PC-3 (cell line): ENCODE measurements at regions not wholly inside any gene's neighbourhood (a gene's known extent, or its start where the extent isn't known, plus 50 kb on each side); places are given as distances from the start of the nearest gene placed in this dataset.

Experiments
- ATAC-seq: fragments of 200-7000 bp; cut with Tn5 transposase; 2 replicates; pipeline ENCODE4 v1.9.1; 2020; ENCODE audit warnings: mild to moderate bottlenecking, moderate library complexity
- BruUV-seq: library from RNA; stranded (reverse); fragments of 400-500 nt; replicated peaks from 2 replicates; lab custom pipeline; 2021; lab: Mats Ljungman, UMichigan
- CTCF ChIA-PET: fragments of 300-600 bp; sonication (Branson Sonifier 250); formaldehyde crosslinking; loops from one replicate; lab custom pipeline; 2022; ENCODE audit warnings: antibody characterized with exemption; lab: Charles Lee
- POLR2A ChIA-PET: fragments of 300-600 bp; sonication (Branson Sonifier 250); formaldehyde crosslinking; loops from one replicate; lab custom pipeline; 2022; ENCODE audit warnings: antibody characterized with exemption; ENCODE audit not compliant: unreplicated experiment; lab: Charles Lee
- DNase-seq: peaks from one replicate; pipeline ENCODE4 v3.0.0-alpha.2; 2015
- H2AFZ ChIP-seq: fragments of 300-600 bp; sonication (generic); 2 replicates; pipeline ENCODE4 v1.6.0; 2016; ENCODE audit warnings: antibody characterized with exemption, low read length
- H3F3A ChIP-seq: fragments of 300-600 bp; sonication (generic); one replicate; pipeline ENCODE4 v1.6.0; 2017; ENCODE audit warnings: antibody characterized with exemption, low read length, control low read depth, mild to moderate bottlenecking; ENCODE audit not compliant: unreplicated experiment
- H3K27ac ChIP-seq: fragments of 300-600 bp; sonication (generic); 2 replicates; pipeline ENCODE4 v1.5.1; 2016; ENCODE audit warnings: mild to moderate bottlenecking, low read length
- H3K27me3 ChIP-seq: fragments of 300-600 bp; sonication (generic); 2 replicates; pipeline ENCODE4 v1.6.1; 2016; ENCODE audit warnings: low read length, mixed read lengths
- H3K36me3 ChIP-seq: fragments of 300-600 bp; sonication (generic); 2 replicates; pipeline ENCODE4 v1.6.1; 2016; ENCODE audit warnings: low read depth, mixed run types, low read length, mixed read lengths
- H3K4me1 ChIP-seq: fragments of 300-600 bp; sonication (generic); 2 replicates; pipeline ENCODE4 v1.5.1; 2016; ENCODE audit warnings: low read length; ENCODE audit not compliant: insufficient read depth
- H3K4me2 ChIP-seq: fragments of 300-600 bp; sonication (generic); 2 replicates; pipeline ENCODE4 v1.6.0; 2016; ENCODE audit warnings: low read length
- H3K4me3 ChIP-seq: fragments of 300-600 bp; sonication (generic); 2 replicates; pipeline ENCODE4 v1.5.1; 2016; ENCODE audit warnings: mild to moderate bottlenecking, low read length, mixed read lengths
- H3K79me2 ChIP-seq: fragments of 300-600 bp; sonication (generic); 2 replicates; pipeline ENCODE4 v1.6.1; 2017; ENCODE audit warnings: low read length, mixed read lengths
- H3K9ac ChIP-seq: fragments of 300-600 bp; sonication (generic); 2 replicates; pipeline ENCODE4 v1.6.0; 2016; ENCODE audit warnings: mild to moderate bottlenecking, low read length
- H3K9me2 ChIP-seq: fragments of 300-600 bp; sonication (generic); replicated peaks from 2 replicates; pipeline ENCODE4 v1.6.1; 2016; ENCODE audit warnings: mixed run types, low read length, mixed read lengths
- H3K9me3 ChIP-seq: fragments of 300-600 bp; sonication (generic); 2 replicates; pipeline ENCODE4 v1.6.1; 2016; ENCODE audit warnings: low read length, mixed read lengths
- H4K20me1 ChIP-seq: fragments of 300-600 bp; sonication (generic); 2 replicates; pipeline ENCODE4 v1.6.1; 2016; ENCODE audit warnings: low read length, mixed read lengths
- CTCF ChIP-seq: fragments of 300-600 bp; sonication (generic); conservative IDR thresholded peaks from 2 replicates; pipeline ENCODE4 v1.5.1; 2017; ENCODE audit warnings: antibody characterized with exemption, low read depth, mild to moderate bottlenecking, low read length
- EZH2 ChIP-seq: fragments of 300-600 bp; sonication (generic); IDR thresholded peaks from one replicate; pipeline ENCODE4 v1.6.1; 2017; ENCODE audit warnings: antibody characterized with exemption, mild to moderate bottlenecking, low read length; ENCODE audit not compliant: unreplicated experiment
- EZH2phosphoT487 ChIP-seq: fragments of 300-600 bp; sonication (generic); IDR thresholded peaks from 2 replicates; pipeline ENCODE4 v1.6.1; 2018; ENCODE audit warnings: mild to moderate bottlenecking, antibody characterized with exemption, low read length, borderline replicate concordance
- intact Hi-C: fragments of 100-400 bp; cut with micrococcal nuclease; formaldehyde crosslinking; loops from 2 replicates; pipeline ENCODE4 v1.9.0; 2023

- Histone ChIP-seq H3K9me2 (no peaks in the 10 kb centered on the region), H3K79me2 (no peaks in the 10 kb centered on the region), H3K36me3 (no peaks in the 10 kb centered on the region), H3K4me3 (no peak overlapping the region), H4K20me1 (no peaks in the 10 kb centered on the region), H2AFZ (no peak overlapping the region), H3K27ac (no peak overlapping the region), H3K9ac (no peak overlapping the region), H3K27me3 (no peaks in the 10 kb centered on the region), H3K9me3 (no peaks in the 10 kb centered on the region), H3K4me1 (no peaks in the 10 kb centered on the region), H3F3A (no peaks in the 10 kb centered on the region), H3K4me2 (no peak overlapping the region)
- DNase-seq (no peak), ATAC-seq (no peak)
- POLR2A ChIA-PET, result no interaction called here
- TF ChIP-seq EZH2 (no peak), CTCF (no peak), EZH2phosphoT487 (no peak)
- no TSS peak for BruUV-seq
- intact Hi-C loops, result no loop called here
- CTCF ChIA-PET, result no interaction called here
Observed at GRCh38 chr4:156336511-156336910, 382.8 kb upstream of the CTSO start.

- POLR2A ChIA-PET, result no interaction called here
- BruUV-seq, result no TSS peak
- Histone ChIP-seq H2AFZ (no peak overlapping the region), H3K27me3 (no peaks in the 10 kb centered on the region), H4K20me1 (no peaks in the 10 kb centered on the region), H3K4me2 (no peak overlapping the region), H3K79me2 (no peaks in the 10 kb centered on the region), H3K9ac (no peak overlapping the region), H3K9me3 (no peaks in the 10 kb centered on the region), H3F3A (no peaks in the 10 kb centered on the region), H3K36me3 (no peaks in the 10 kb centered on the region), H3K9me2 (no peaks in the 10 kb centered on the region), H3K4me3 (no peak overlapping the region), H3K4me1 (no peaks in the 10 kb centered on the region), H3K27ac (no peak overlapping the region)
- intact Hi-C loops, result no loop called here
- TF ChIP-seq EZH2phosphoT487 (no peak), EZH2 (no peak), CTCF (no peak)
- no peak for ATAC-seq
- no peak for DNase-seq
- CTCF ChIA-PET, result no interaction called here
Observed at GRCh38 chr4:156335721-156336120, 382.1 kb upstream of the CTSO start.

- Histone ChIP-seq H3K9me3 (no peaks in the 10 kb centered on the region), H4K20me1 (no peaks in the 10 kb centered on the region), H3K4me3 (no peak overlapping the region), H3K4me2 (no peak overlapping the region), H2AFZ (no peak overlapping the region), H3F3A (no peaks in the 10 kb centered on the region), H3K36me3 (no peaks in the 10 kb centered on the region), H3K9me2 (no peaks in the 10 kb centered on the region), H3K9ac (no peak overlapping the region), H3K27ac (no peak overlapping the region), H3K79me2 (no peaks in the 10 kb centered on the region), H3K4me1 (peaks cover 4% of the 10 kb centered on the region; the same call in 1 of the 2 replicates), H3K27me3 (no peaks in the 10 kb centered on the region)
- ChIA-PET CTCF (no interaction called here), POLR2A (no interaction called here)
- TF ChIP-seq EZH2 (no peak), EZH2phosphoT487 (no peak), CTCF (no peak)
- no peak for DNase-seq
- BruUV-seq, result no TSS peak
- intact Hi-C loops, result no loop called here
- ATAC-seq, result no peak
Observed at GRCh38 chr4:156330436-156331031, 376.9 kb upstream of the CTSO start.
